CD4-positive, alpha-beta T cell treated with Interleukin-2 at 100 ng/mL for 4 hours (primary cell): ENCODE measurements at regions not wholly inside any gene's neighbourhood (a gene's known extent, or its start where the extent isn't known, plus 50 kb on each side); places are given as distances from the start of the nearest gene placed in this dataset.

Experiments
- DNase-seq: peaks from one replicate; pipeline ENCODE4 v3.0.0-alpha.2; 2020; ENCODE audit warnings: low spot score

GRCh38 chr13:63414247-63414646 lies 1998.6 kb upstream of the PCDH20 start:
- DNase-seq, result no peak

GRCh38 chr13:63409791-63410351 lies 1994.2 kb upstream of the PCDH20 start:
- no peak for DNase-seq

- DNase-seq, result no peak
Measured at GRCh38 chr13:63408331-63409189, 1992.9 kb upstream of the PCDH20 start.

GRCh38 chr13:63403733-63404132 lies 1988.1 kb upstream of the PCDH20 start:
- no peak for DNase-seq

GRCh38 chr13:63396746-63397145 lies 1981.1 kb upstream of the PCDH20 start:
- no peak for DNase-seq

GRCh38 chr13:63393112-63393511 lies 1977.5 kb upstream of the PCDH20 start:
- no peak for DNase-seq

GRCh38 chr13:63389756-63390155 lies 1974.1 kb upstream of the PCDH20 start:
- no peak for DNase-seq

- no peak for DNase-seq
Measured at GRCh38 chr13:63381078-63381859, 1965.6 kb upstream of the PCDH20 start.

- DNase-seq, result no peak
Measured at GRCh38 chr13:63377986-63378385, 1962.3 kb upstream of the PCDH20 start.

GRCh38 chr13:63370101-63370500 lies 1954.5 kb upstream of the PCDH20 start:
- no peak for DNase-seq

- no peak for DNase-seq
Measured at GRCh38 chr13:63367522-63368198, 1952.0 kb upstream of the PCDH20 start.

- no peak for DNase-seq
Measured at GRCh38 chr13:63364159-63364558, 1948.5 kb upstream of the PCDH20 start.

- no peak for DNase-seq
Measured at GRCh38 chr13:63351533-63351932, 1935.9 kb upstream of the PCDH20 start.

GRCh38 chr13:63351081-63351480 lies 1935.4 kb upstream of the PCDH20 start:
- DNase-seq, result no peak

- no peak for DNase-seq
Measured at GRCh38 chr13:63345835-63346234, 1930.2 kb upstream of the PCDH20 start.

GRCh38 chr13:63344711-63345110 lies 1929.1 kb upstream of the PCDH20 start:
- DNase-seq, result no peak

- DNase-seq, result no peak
Measured at GRCh38 chr13:63337921-63338320, 1922.3 kb upstream of the PCDH20 start.

GRCh38 chr13:63337041-63337440 lies 1921.4 kb upstream of the PCDH20 start:
- DNase-seq, result no peak

GRCh38 chr13:63336549-63336948 lies 1920.9 kb upstream of the PCDH20 start:
- DNase-seq, result no peak

GRCh38 chr13:63327584-63327983 lies 1911.9 kb upstream of the PCDH20 start:
- no peak for DNase-seq

GRCh38 chr13:63323441-63323840 lies 1907.8 kb upstream of the PCDH20 start:
- DNase-seq, result no peak

GRCh38 chr13:63311587-63311986 lies 1895.9 kb upstream of the PCDH20 start:
- no peak for DNase-seq
